Vagina (tissue), 2 donors: ENCODE measurements at regions not wholly inside any gene's neighbourhood (a gene's known extent, or its start where the extent isn't known, plus 50 kb on each side); places are given as distances from the start of the nearest gene placed in this dataset.

ENCODE experiments used
- POLR2A ChIP-seq, 2 donors: fragments of 450-650 bp; IDR thresholded peaks; one replicate each; pipeline ENCODE4 v1.6.1; 2017; ENCODE audit warnings: antibody characterized with exemption in 2 of 2, mild to moderate bottlenecking in 2 of 2, moderate library complexity in 2 of 2
- POLR2AphosphoS5 ChIP-seq, 2 donors: sonication (generic); formaldehyde crosslinking; IDR thresholded peaks; one replicate each; pipeline ENCODE4 v1.9.0; 2017; ENCODE audit warnings: antibody characterized with exemption in 2 of 2, mild to moderate bottlenecking in 2 of 2, low read depth in 1 of 2; ENCODE audit not compliant: insufficient read depth in 1 of 2
- TF ChIP-seq, protein P1 (sequence below), 3 experiments: fragments of 450-650 bp in 2 of 3; fragments of 200-600 bp in 1 of 3; sonication (generic) in 1 of 3; IDR thresholded peaks; one replicate each; pipeline ENCODE4 v1.5.1; 2017 to 2019; ENCODE audit warnings: antibody characterized with exemption in 3 of 3, mild to moderate bottlenecking in 2 of 3, moderate library complexity in 2 of 3

DNA sequence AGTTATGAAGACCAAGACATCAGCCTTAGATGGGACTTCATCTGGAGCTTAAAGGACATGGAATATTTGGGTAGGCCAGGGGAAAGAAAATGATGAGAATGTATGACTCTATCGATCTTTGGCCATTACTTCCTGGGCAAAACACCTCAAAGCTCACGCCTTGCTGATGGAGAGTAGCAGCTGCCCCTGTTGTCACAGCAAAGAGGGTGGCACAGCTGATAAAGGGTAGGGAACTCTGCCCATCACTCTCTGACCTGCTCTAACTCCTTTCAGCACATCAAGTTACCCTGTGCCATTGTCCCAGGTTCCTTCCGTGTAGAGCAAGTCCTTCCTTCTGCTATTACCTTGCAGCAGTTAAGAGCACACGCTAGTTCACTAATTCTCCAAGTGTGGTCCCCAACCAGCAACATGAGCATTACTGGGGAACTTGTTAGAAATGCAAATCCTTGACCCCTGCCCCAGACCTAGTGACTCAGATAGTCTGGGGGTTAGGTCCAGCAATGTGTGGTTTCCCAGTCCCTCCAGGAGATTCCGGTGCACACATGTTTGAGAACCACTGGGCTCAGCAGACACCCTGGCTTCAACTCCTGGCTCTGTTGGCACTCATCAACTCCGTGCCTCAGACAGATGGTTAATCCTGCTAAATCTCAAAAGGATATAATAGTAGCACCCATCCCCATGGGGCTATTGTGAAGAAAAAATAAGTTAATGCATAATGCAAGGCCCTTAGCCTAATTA lies 93.7 kb upstream of the EEA1 start:
- TF ChIP-seq POLR2AphosphoS5 (IDR thresholded peaks at IDR 0.05; ENCODE audit: insufficient read depth in 1 of 2, low read depth in 1 of 2) (no peak), POLR2A (IDR thresholded peaks at IDR 0.05) (no peak)
- TF ChIP-seq, protein P1, sequence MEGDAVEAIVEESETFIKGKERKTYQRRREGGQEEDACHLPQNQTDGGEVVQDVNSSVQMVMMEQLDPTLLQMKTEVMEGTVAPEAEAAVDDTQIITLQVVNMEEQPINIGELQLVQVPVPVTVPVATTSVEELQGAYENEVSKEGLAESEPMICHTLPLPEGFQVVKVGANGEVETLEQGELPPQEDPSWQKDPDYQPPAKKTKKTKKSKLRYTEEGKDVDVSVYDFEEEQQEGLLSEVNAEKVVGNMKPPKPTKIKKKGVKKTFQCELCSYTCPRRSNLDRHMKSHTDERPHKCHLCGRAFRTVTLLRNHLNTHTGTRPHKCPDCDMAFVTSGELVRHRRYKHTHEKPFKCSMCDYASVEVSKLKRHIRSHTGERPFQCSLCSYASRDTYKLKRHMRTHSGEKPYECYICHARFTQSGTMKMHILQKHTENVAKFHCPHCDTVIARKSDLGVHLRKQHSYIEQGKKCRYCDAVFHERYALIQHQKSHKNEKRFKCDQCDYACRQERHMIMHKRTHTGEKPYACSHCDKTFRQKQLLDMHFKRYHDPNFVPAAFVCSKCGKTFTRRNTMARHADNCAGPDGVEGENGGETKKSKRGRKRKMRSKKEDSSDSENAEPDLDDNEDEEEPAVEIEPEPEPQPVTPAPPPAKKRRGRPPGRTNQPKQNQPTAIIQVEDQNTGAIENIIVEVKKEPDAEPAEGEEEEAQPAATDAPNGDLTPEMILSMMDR (IDR thresholded peaks at IDR 0.05): no peak
